T-helper 2 cell treated with Interferon-gamma antibody and Interleukin-4, amounts not matched to agents 100 ng/mL and 5 ng/mL, for 36 hours (primary cell): ENCODE measurements at regions not wholly inside any gene's neighbourhood (a gene's known extent, or its start where the extent isn't known, plus 50 kb on each side); places are given as distances from the start of the nearest gene placed in this dataset.
"Not testable (repeated sequence)": the region's sequence is repeated elsewhere in the genome, so short reads cannot be mapped to it uniquely, and the experiment has no call there.

Experiments used
- intact Hi-C: fragments of 100-400 bp; cut with micrococcal nuclease; formaldehyde crosslinking; loops from one replicate; pipeline ENCODE4 v1.15.1; 2023

DNA sequence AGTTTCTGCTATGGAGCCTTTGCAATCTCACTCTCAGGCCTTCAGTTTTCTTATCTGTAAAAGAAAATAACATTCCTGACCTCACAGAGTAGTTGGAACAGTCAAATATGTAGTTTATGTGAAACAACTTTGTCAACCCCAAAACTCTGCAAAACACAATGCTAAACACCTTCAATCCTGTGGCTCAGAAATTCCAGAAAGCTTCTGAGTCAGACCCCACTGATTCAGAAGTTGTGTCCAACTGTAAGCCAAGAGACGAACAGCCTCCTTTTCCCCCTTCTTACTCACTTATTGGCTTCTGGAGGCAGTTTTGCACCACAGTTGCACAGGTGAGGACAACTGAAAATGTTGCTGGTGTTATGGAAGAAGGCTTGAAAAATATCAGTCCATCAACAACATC, 52.9 kb downstream of the TMSB4Y start:
- intact Hi-C loops: loop anchor here (10.0 kb wide), 1 partner anchor 78 kb away; no protein-coding TSS in a partner anchor

DNA sequence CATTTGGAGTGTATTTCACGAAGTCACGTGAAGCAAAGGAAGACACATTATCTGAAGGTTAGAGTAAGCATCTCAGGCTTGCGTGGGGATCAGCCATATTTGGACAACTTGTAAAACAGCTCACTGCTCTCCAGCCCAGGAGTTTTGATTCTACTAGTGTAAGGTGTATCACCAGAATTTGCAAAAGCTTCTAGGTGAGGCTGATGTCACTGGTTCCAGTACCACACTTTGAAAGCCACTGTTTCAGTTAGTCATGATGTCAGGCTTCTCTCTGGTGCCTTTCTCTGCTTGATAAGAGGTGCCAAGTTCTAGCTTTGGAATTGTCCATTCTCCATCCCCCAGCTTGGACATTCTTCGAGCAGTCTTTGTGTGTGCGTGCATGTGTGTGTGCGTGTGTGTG, 62.3 kb downstream of the TMSB4Y start:
- intact Hi-C loops: no loop called here

DNA sequence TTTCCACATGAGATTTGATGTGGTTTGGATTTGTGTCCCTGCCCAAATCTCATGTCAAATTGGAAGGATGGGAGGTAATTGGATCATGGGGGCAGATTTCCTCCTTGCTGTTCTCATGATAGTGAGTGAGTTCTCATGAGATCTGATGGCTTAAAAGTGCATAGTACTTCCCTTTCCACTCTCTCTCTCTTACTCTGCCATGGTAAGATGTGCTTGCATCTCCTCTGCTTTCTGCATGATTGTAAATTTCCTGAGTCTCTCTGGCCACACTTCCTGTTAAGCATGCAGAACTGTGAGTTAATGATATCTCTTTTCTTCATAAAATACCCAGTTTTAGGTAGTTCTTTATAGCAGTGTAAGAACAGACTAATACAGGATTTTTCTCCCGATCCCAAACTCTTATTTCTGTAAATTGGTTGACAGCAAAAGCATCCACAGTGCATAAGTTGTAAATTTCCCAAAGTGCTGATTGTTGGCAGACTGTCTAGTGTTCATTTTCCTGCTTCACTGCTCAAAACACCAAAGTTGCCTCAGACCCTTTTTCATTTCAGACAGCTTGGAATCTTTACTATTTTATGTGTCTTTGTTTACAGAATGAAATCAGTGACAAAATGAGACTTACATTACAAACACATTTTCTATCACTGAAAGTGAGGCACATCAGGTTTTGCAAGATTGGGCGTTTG, 86.6 kb downstream of the TMSB4Y start:
- intact Hi-C loops: no loop called here

DNA sequence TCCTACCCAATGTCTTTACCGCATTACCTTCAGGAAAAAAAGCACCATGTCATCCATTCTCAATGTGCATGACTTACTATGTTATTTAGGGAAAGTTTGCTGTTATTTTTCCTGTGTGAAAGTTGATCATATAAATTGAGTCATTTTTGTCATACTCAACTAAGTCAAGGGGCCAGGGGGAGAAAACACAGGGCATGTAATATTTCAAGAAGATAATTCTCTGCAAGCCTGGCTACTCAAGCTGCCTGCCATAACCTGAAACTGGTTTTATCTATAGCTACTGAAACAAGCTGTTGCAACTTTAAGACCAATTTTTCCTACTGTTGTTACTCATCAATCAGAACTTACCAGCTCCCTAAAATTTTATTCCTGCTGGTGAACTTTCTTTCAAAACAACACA, 91.4 kb downstream of the TMSB4Y start:
- intact Hi-C loops: no loop called here

DNA sequence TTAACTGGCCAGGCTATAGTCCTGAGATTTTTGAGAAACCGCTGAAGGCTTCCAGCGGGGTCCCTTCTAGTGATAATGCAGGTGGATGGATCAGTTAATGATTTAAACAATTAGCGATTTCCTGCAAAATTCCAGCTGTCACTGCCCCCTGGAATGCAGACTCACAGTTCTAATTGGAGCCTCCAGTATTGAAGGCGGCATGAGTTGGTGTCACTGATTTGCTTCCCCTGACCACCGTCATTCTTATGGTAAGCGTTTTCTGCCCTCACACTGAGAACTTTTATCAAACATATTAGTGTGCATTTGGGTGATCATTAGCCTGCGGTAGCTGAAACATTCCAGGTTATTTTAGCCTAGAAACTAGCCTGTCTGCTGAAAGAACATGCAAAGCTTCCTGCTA, 99.1 kb downstream of the TMSB4Y start:
- intact Hi-C loops: no loop called here

DNA sequence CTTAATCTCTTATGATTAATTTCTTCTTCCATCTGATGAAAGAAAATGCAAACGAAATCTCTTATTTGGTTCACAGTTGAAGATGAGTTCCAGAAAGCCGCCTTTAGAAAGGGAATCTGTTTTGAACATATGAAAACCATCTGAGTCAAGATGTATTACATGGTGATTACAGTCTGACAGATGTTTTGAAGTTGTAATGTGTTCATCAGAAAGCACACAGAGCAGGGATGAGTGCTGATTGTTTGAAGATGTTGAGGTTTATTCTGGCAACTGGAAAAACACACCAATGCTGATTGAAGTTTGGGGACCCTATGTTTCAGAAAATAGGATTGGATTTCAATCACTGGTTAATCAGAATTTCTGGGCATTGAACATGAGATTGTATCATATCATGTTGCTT, 99.7 kb downstream of the TMSB4Y start:
- intact Hi-C loops: no loop called here

DNA sequence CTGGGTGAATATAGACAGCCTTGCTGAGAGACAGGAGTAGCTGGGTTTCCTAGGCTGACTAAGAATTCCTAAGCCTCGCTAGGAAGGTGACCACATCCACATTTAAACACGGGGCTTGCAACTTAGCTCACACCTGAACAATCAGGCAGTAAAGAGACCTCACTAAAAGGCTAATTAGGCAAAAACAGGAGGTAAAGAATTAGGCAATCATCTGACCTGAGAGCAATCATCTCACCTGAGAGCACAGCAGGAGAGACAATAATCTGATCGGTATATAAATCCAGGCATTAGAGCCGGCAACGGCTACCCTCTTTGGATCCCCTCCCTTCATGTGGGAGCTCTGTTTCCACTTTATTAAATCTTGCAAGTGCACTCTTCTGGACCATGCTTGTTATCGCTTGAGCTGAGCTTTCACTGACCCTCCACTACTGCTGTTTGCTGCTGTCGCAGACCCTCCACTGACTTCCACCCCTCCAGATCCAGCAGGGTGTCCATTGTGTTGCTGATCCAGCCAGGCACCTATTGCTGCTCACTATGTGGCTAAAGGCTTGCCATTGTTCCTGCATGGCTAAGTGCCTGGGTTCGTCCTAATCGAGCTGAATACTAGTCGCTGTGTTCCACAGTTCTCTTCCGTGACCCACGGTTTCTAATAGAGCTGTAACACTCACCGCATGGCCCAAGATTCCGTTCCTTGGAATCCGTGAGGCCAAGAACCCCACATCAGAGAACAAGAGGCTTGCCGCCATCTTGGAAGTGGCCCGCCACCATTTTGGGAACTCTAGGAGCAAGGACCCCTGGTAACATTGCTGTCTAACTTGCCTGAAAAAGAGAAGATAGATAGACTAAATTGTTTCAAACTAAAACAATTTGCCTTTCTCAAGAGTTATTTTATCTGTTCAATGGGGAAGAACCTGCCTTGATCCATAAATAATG, 100.7 kb downstream of the TMSB4Y start:
- intact Hi-C loops: loop anchor here (2.0 kb wide), 1 partner anchor 16 kb away; no protein-coding TSS in a partner anchor

DNA sequence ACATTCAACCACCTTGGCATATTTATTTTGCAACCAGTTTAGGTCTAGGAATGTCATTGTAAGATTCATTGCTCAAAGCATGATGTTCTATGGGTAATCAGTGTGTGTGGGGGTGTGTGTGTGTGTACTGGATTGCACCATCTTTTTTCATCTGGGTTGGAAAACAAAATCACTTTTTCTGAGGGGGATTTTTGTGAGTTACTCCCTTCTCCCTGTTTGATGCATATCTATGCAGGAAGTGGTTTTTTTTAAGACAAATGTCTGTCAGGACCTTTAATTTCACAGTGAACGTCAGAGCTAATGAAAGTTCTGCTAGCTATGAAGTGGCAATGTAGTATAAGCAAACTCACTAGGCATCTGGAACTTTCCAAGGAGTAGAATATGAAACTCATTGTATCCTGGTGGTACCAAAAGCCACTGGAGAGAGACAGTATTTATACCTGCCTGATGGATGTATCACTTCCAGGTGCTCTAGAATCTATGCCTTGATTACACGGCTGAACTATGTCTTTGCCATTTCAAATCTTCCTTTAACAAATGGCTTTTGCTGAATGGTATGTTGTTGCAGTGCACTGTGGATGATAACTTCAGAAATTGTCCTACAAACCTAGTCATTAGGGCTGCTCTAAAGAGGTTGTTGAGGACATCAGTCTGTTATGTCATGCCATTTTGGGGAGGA, 101.5 kb downstream of the TMSB4Y start:
- intact Hi-C loops: loop anchor here (2.0 kb wide), 1 partner anchor 16 kb away; no protein-coding TSS in a partner anchor

DNA sequence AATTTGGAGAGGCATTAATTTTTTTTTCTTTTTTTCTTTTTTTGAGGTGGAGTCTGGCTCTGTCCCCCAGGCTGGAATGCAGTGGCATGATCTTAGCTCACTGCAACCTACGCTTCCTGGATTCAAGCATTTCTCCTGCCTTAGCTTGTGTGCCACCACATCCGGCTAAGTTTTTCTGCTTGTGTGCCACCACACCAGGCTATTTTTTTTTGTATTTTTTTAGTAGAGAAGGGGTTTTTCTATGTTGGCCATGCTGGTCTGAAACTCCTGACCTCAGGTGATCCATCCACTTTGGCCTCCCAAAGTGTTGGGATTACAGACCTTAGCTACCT, 102.0 kb downstream of the TMSB4Y start:
- intact Hi-C loops: loop anchor here (2.0 kb wide), 1 partner anchor 17 kb away; no protein-coding TSS in a partner anchor

DNA sequence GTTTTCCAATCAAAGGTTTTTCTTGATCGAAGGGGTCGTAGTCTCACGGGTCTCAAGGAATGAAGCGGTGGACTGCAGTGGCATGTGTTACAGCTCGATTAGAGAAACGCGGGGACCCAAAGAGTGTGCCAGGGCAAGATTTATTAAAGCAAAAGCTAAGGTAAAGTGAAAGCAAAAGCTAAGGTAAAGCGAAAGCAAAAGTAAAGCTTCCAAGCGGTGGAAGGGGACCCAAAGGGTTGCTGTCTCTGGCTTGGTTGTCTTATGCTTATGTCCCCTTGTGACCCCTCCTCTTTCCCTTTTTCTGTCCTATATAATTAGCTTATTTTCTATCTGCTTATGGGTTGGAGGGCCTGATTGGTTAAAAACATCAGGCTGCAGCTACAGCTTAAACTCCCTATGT, 126.4 kb downstream of the TMSB4Y start:
- intact Hi-C loops: loop anchor here (10.0 kb wide), 1 partner anchor 75 kb away; no protein-coding TSS in a partner anchor

DNA sequence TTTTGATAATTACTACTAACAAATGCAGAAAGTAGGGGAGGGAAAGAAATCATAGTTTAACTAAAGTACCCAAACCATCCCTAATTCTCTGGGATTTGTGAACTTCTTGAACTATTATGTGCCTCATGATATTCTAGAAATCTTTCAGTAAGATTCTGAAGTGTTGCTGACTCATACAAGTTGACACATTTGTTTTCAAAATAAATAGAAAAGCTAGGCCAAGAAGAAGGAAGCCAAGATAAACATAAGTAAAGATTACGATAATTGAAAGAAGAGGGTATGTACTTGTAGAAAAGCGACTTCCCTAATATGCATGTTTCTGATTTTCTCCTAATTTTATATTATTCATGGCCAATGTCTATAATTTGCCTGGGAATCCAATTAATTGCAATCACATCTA, 140.7 kb downstream of the TMSB4Y start:
- intact Hi-C loops: no loop called here

DNA sequence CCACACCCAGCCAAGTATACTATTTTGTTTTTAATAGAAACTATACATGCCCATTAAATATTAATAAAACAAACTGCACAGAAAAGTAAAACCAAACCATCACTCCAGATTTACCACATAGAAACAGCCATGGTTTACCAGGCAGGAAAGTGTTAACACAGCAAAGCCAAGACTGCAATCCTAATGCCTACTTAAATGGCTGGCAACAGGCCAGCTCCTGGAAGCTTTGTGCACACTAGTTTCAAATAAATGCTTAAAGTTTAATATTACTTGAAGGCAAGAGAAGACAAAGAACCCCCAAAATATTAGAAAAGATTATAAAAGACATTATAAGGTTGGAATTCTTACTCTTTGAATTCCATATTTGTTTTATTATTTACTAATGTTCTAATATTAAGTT, 141.0 kb downstream of the VCY start:
- intact Hi-C loops: no loop called here

DNA sequence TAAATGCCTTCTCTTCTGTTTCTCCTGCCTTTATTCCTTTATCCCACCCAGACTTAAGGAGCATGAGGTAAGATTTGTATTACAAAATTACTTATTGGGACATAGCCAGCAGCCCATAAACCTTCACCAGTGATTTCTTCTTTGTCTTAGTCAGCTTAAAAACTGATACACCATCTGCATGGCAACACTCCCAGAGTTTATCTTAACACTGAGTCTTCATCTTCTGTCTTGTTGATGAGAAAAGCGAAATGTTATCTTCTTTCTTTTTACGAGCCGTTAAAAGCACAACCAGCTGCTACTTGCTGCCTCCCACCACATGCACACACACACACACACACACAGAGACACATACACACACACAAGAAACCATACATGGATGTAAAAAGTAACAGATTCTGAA, 116.7 kb downstream of the VCY start:
- intact Hi-C loops: no loop called here

DNA sequence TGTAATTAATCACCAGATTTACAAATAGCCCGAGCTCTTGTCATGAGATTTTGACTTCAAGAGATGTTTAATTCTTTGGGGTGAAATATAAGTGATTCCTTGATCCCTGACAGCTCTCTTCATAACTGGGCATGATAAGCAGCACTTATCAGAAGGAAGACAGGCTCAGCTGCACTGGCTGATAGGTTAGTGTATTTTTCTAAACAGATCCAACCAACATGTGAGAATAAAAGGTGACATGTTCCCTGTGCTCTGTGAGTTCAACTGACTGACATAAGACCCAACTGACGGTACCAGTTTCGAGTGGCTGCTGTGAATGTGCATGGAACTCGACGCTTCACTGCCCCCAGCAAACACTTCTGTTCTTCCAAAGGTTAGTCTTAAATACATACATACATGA, 114.8 kb downstream of the VCY start:
- intact Hi-C loops: no loop called here

DNA sequence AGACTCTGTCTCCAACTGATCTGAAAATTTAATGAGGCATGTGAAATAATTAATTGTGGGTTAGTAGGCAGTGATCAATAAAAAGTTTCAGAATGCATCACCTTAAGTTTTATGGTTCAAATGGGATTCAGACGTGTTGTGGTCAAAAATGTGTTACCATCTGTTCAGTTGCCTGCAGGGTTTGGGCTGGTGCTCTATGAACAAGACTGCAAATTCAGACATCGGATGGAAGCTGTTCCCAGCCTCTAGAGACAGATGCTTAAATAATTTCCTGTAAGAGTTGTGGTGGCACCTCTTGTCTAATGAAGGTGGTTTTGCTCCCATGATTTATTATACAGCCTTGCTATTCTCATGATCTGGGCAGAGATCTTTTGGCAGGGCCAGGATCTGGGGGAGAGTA, 113.6 kb downstream of the VCY start:
- intact Hi-C loops: no loop called here

DNA sequence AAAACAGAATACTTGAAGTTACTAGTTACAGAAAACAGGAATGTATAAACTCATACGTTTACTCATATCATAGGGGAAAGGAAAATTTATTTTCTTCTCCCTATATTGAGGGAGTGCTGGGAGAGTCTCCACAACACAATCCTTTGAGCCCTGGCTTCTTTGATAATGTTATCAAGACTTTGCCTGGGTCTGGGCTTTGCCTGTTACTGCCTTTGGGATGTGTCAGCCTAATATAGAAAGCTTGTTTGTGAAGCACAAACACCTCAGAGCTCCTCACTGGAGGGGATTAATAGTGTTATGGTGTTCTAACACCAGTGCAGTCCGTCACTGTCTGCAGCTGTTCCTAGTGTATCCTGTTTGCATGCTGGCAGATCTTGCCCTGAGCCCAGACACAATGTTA, 107.8 kb downstream of the VCY start:
- intact Hi-C loops: no loop called here

DNA sequence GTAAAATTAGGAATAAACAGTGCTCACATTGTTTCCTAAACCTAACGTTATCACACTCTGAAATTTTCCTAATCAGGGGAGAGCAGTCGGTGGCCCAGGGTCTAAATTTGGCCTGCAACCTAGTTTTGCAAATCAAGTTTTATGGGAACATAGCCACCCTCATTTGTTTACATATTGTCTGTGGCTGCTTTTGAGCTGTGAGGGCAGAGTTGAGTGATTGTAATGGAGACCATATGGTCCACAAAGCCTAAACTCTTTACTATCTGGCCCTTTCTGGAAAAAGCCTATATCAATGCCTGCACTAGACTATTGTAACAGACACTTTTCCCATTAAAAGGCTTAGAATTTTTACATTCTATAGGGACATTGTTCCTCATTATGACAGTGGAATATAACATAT, 105.2 kb downstream of the VCY start:
- intact Hi-C loops: no loop called here

DNA sequence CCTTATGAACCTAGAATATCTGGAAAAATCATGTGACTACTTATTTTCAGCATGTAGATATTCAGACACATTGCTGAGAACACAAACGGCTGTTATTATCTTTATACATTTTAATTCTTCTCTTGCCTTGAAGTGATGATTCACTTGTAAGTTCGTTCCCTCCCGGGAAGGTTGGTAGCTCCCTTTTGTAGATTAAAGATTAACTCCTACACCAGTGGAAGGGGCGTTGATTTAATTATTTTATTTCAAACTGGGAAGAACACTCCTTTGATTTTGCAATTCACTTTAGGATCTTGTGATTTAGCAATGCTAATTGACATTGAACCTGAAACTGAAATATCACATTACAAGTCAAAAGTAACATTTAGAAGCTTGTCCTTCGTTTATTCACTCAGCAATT, 103.4 kb downstream of the VCY start:
- intact Hi-C loops: no loop called here

DNA sequence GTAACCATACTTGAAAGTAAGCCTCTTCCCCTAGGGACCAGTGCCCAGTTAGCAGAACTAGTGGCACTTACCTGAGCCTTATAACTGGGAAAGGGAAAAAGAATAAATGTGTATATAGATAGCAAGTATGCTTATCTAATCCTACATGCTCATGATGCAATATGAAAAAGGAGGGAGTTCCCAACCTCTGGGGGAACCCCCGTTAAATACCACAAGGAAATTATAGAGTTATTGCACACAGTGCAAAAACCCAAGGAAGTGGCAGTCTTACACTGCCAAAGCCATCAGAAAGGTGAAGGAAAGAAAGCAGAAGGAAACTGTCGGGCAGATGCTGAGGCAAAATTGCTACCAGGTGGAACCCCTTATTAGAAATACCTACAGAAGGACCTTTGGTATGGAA, 92.2 kb downstream of the VCY start:
- intact Hi-C loops: not testable (repeated sequence)

DNA sequence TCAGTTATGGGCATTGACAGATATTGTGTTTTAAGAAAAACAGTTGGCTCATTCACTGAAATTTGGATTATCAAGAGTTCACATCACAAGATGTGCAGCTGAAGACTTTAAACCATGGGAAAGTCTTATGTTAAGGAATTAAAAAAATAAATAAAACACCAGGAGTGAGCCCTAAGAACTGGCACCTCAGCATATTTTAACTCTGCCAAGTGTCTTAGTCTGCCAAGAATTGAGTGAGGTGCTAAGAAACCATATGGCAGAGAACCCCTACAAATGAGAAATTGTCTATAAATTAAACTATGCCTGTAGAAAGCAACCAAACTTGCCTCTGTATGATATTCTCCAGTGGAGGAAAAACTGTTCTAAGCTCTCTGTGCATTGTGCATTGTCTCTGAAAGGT, 78.5 kb downstream of the VCY start:
- intact Hi-C loops: no loop called here

DNA sequence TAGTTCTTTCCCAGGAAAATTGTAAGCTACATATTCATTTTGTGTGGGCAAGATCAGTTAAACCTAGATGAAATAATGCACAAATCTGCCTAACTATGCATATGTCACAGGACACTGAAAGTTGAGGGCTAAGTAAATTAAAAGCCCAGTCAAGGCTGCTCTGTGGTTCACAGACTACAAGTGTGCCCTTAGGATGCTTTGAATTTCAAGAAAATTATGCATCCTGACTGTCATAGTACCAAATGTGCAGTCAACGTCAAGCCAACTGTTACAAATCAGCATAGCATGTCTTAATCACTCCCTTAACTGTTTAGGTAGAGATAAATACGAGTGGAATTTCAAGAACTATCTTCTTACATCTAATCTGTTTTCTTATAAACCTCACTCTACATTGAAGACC, 55.8 kb downstream of the VCY start:
- intact Hi-C loops: not testable (repeated sequence)
